ENCODE measurements at regions not wholly inside any gene's neighbourhood (a gene's known extent, or its start where the extent isn't known, plus 50 kb on each side); places are given as distances from the start of the nearest gene placed in this dataset.

GRCh38 chr20:57783956-57784837 lies 74.4 kb upstream of the PMEPA1 start:
- Histone ChIP-seq H4K8ac (replicated peaks; ENCODE audit: insufficient read length, low read depth, low read length) (no peak overlapping the region), H2BK15ac (ENCODE audit: low read depth, low read length) (no peak overlapping the region), H3K9me3 (ENCODE audit: control insufficient read depth, low read depth, low read length) (no peaks in the 10 kb centered on the region), H3K4me2 (ENCODE audit: insufficient read depth, insufficient read length, low read length) (no peak overlapping the region), H3K79me2 (ENCODE audit: insufficient read depth, low read length) (no peaks in the 10 kb centered on the region), H3K4ac (ENCODE audit: low read depth, low read length) (no peak overlapping the region), H2BK120ac (ENCODE audit: low read depth, low read length, poor library complexity, severe bottlenecking) (no peak overlapping the region), H2BK12ac (ENCODE audit: insufficient read length, low read depth, low read length) (no peak overlapping the region), H2BK5ac (ENCODE audit: insufficient read length, low read length) (no peak overlapping the region), H2AK5ac (ENCODE audit: insufficient read length, low read length) (no peak overlapping the region), H3K9ac (ENCODE audit: extremely low read depth, insufficient read length, low read length) (no peak overlapping the region), H3K27ac (ENCODE audit: insufficient read length, low read depth, low read length) (no peak overlapping the region), H3T11ph (ENCODE audit: low read length) (no peak overlapping the region), H2BK20ac (ENCODE audit: low read depth, low read length, poor library complexity, severe bottlenecking) (no peak overlapping the region), H3K56ac (ENCODE audit: insufficient read length, low read depth, low read length) (no peak overlapping the region), H3K14ac (ENCODE audit: insufficient read depth, low read length) (no peak overlapping the region), H3K27me3 (ENCODE audit: insufficient read depth, low read length) (no peaks in the 10 kb centered on the region), H4K5ac (ENCODE audit: insufficient read length, low read depth, low read length) (no peak overlapping the region), H3K79me1 (ENCODE audit: insufficient read depth, low read depth, low read length, poor library complexity, severe bottlenecking) (no peaks in the 10 kb centered on the region), H3K4me1 (ENCODE audit: insufficient read depth, low read length) (no peaks in the 10 kb centered on the region), H3K23ac (ENCODE audit: insufficient read length, low read depth, low read length) (no peak overlapping the region), H3K23me2 (ENCODE audit: insufficient read length, low read depth, low read length, poor library complexity, severe bottlenecking) (no peaks in the 10 kb centered on the region), H4K91ac (ENCODE audit: insufficient read length, low read depth, low read length) (no peak overlapping the region), H4K20me1 (ENCODE audit: control insufficient read depth, insufficient read depth, insufficient read length) (no peaks in the 10 kb centered on the region), H2AFZ (ENCODE audit: low read length) (no peak overlapping the region), H3K18ac (ENCODE audit: insufficient read length, low read depth, low read length) (no peak overlapping the region)
- WGBS (ENCODE audit: extremely low coverage, insufficient read length, low lambda C conversion rate), result no CpG with 5 or more reads among the region's 10 CpGs
- no peak for TF ChIP-seq CTCF (conservative IDR thresholded peaks at IDR 0.05)
- no peaks in the 10 kb centered on the region for H3K36me3 Mint-ChIP-seq (ENCODE audit: insufficient read depth in 1 of 3, low read depth in 3 of 3)
- peaks cover 4% of the 10 kb centered on the region for H3K27me3 Mint-ChIP-seq (ENCODE audit: low read depth)
- H3K4me1 Mint-ChIP-seq, result peaks cover 10 to 11% of the 10 kb centered on the region in 2 experiments
- no peak overlapping the region for H3K4me3 Mint-ChIP-seq
- no peaks in the 10 kb centered on the region for H3K9me3 Mint-ChIP-seq
- peak; percentile 11 for DNase-seq
- no peak overlapping the region for H3K27ac Mint-ChIP-seq
